Activated T-cell treated with anti-CD3 and anti-CD28 coated beads, Interleukin-2, amount 50 U/mL, for 24 hours (primary cell): ENCODE measurements at regions not wholly inside any gene's neighbourhood (a gene's known extent, or its start where the extent isn't known, plus 50 kb on each side); places are given as distances from the start of the nearest gene placed in this dataset.

Source experiments
- DNase-seq: peaks from one replicate; pipeline ENCODE4 v3.0.0-alpha.2; 2020
- H3K27ac Mint-ChIP-seq: 2 replicates; pipeline ENCODE4 v1.8.0; 2020; ENCODE audit warnings: mild to moderate bottlenecking, mixed read lengths
- H3K27me3 Mint-ChIP-seq: 2 replicates; pipeline ENCODE4 v1.8.0; 2020; ENCODE audit warnings: mixed read lengths
- H3K36me3 Mint-ChIP-seq: 2 replicates; pipeline ENCODE4 v1.8.0; 2020; ENCODE audit warnings: low read depth, mixed read lengths
- H3K4me1 Mint-ChIP-seq: 2 replicates; pipeline ENCODE4 v1.8.0; 2020; ENCODE audit warnings: low read depth, mixed read lengths
- H3K4me3 Mint-ChIP-seq: 2 replicates; pipeline ENCODE4 v1.8.0; 2020; ENCODE audit warnings: mild to moderate bottlenecking, moderate library complexity, mixed read lengths
- H3K9me3 Mint-ChIP-seq: 2 replicates; pipeline ENCODE4 v1.8.0; 2020; ENCODE audit warnings: mixed read lengths

- Mint-ChIP-seq H3K4me1 (no peaks in the 10 kb centered on the region), H3K27ac (no peak overlapping the region), H3K4me3 (no peak overlapping the region), H3K9me3 (no peaks in the 10 kb centered on the region), H3K36me3 (no peaks in the 10 kb centered on the region), H3K27me3 (peaks cover 4% of the 10 kb centered on the region)
- no peak for DNase-seq
Observed at GRCh38 chr18:45553723-45554388, 61.4 kb upstream of the SLC14A2 start.

GRCh38 chr18:45554389-45554737 lies 60.9 kb upstream of the SLC14A2 start:
- H3K36me3 Mint-ChIP-seq, result no peaks in the 10 kb centered on the region
- no peak overlapping the region for H3K27ac Mint-ChIP-seq

GRCh38 chr18:45556222-45556621 lies 59.1 kb upstream of the SLC14A2 start:
- no peaks in the 10 kb centered on the region for H3K36me3 Mint-ChIP-seq
- no peak overlapping the region for H3K27ac Mint-ChIP-seq
- H3K9me3 Mint-ChIP-seq, result no peaks in the 10 kb centered on the region
- no peak for DNase-seq
- no peak overlapping the region for H3K4me3 Mint-ChIP-seq
- no peaks in the 10 kb centered on the region for H3K27me3 Mint-ChIP-seq
- H3K4me1 Mint-ChIP-seq, result no peaks in the 10 kb centered on the region

More at GRCh38 chr18:45554389-45554737, 60.9 kb upstream of the SLC14A2 start:
- Mint-ChIP-seq H3K4me3 (no peak overlapping the region), H3K27me3 (no peaks in the 10 kb centered on the region), H3K9me3 (no peaks in the 10 kb centered on the region), H3K4me1 (no peaks in the 10 kb centered on the region)
- DNase-seq, result no peak

- H3K9me3 Mint-ChIP-seq, result no peaks in the 10 kb centered on the region
- no peak overlapping the region for H3K4me3 Mint-ChIP-seq
- DNase-seq, result no peak
- no peaks in the 10 kb centered on the region for H3K27me3 Mint-ChIP-seq
- H3K36me3 Mint-ChIP-seq, result no peaks in the 10 kb centered on the region
- H3K4me1 Mint-ChIP-seq, result no peaks in the 10 kb centered on the region
- H3K27ac Mint-ChIP-seq, result no peak overlapping the region
Observed at GRCh38 chr18:45557287-45557686, 58.0 kb upstream of the SLC14A2 start.

- no peaks in the 10 kb centered on the region for H3K36me3 Mint-ChIP-seq
- no peaks in the 10 kb centered on the region for H3K9me3 Mint-ChIP-seq
- DNase-seq, result no peak
- no peak overlapping the region for H3K27ac Mint-ChIP-seq
- no peaks in the 10 kb centered on the region for H3K4me1 Mint-ChIP-seq
- H3K4me3 Mint-ChIP-seq, result no peak overlapping the region
- H3K27me3 Mint-ChIP-seq, result no peaks in the 10 kb centered on the region
Observed at GRCh38 chr18:45557779-45558178, 57.5 kb upstream of the SLC14A2 start.

- Mint-ChIP-seq H3K4me3 (no peak overlapping the region), H3K27ac (no peak overlapping the region), H3K27me3 (no peaks in the 10 kb centered on the region), H3K9me3 (no peaks in the 10 kb centered on the region), H3K36me3 (no peaks in the 10 kb centered on the region), H3K4me1 (no peaks in the 10 kb centered on the region)
- no peak for DNase-seq
Observed at GRCh38 chr18:45559258-45559657, 56.0 kb upstream of the SLC14A2 start.

GRCh38 chr18:45560870-45561269 lies 54.4 kb upstream of the SLC14A2 start:
- H3K27ac Mint-ChIP-seq, result no peak overlapping the region
- H3K4me1 Mint-ChIP-seq, result no peaks in the 10 kb centered on the region
- no peaks in the 10 kb centered on the region for H3K36me3 Mint-ChIP-seq
- no peaks in the 10 kb centered on the region for H3K27me3 Mint-ChIP-seq
- DNase-seq, result no peak
- H3K9me3 Mint-ChIP-seq, result no peaks in the 10 kb centered on the region
- H3K4me3 Mint-ChIP-seq, result no peak overlapping the region

GRCh38 chr18:45562567-45563479 lies 52.5 kb upstream of the SLC14A2 start:
- Mint-ChIP-seq H3K4me1 (no peaks in the 10 kb centered on the region), H3K36me3 (no peaks in the 10 kb centered on the region), H3K27ac (no peak overlapping the region), H3K4me3 (no peak overlapping the region), H3K9me3 (no peaks in the 10 kb centered on the region), H3K27me3 (peaks cover 5% of the 10 kb centered on the region)
- no peak for DNase-seq

GRCh38 chr18:45565280-45565970 lies 49.9 kb upstream of the SLC14A2 start:
- Mint-ChIP-seq H3K27ac (no peak overlapping the region), H3K9me3 (no peaks in the 10 kb centered on the region)

More at GRCh38 chr18:45565280-45565970, 49.9 kb upstream of the SLC14A2 start:
- peaks cover 8% of the 10 kb centered on the region for H3K27me3 Mint-ChIP-seq
- H3K36me3 Mint-ChIP-seq, result no peaks in the 10 kb centered on the region
- no peaks in the 10 kb centered on the region for H3K4me1 Mint-ChIP-seq
- H3K4me3 Mint-ChIP-seq, result no peak overlapping the region
- no peak for DNase-seq
